A549 (cell line): ENCODE measurements at regions not wholly inside any gene's neighbourhood (a gene's known extent, or its start where the extent isn't known, plus 50 kb on each side); places are given as distances from the start of the nearest gene placed in this dataset.

Experiments
- ATAC-seq, 2 experiments: fragments of 200-7000 bp in 1 of 2; fragments of >200 bp in 1 of 2; cut with Nextera tagmentation in 1 of 2; cut with Tn5 transposase in 1 of 2; 3 replicates each; pipeline versions ENCODE4 v1.8.0 to v1.9.1; 2018 to 2020; ENCODE audit warnings: mild to moderate bottlenecking in 1 of 2, moderate library complexity in 1 of 2
- CTCF ChIA-PET: fragments of 300-600 bp; sonication (Branson Sonifier 250); formaldehyde crosslinking; extraction: SDS; loops from one replicate; lab custom pipeline; 2021; ENCODE audit warnings: antibody characterized with exemption, inconsistent platforms; lab: Yijun Ruan, JAX
- POLR2A ChIA-PET: fragments of 350-600 bp; formaldehyde crosslinking; extraction: SDS; loops from one replicate; lab custom pipeline; 2021; ENCODE audit warnings: antibody characterized with exemption, inconsistent platforms; lab: Yijun Ruan, JAX
- DNase-seq, 2 experiments: peaks; one replicate each; pipeline versions ENCODE4 v3.0.0 to v3.0.0-alpha.2; 2011 to 2016; ENCODE audit warnings: low read depth in 1 of 2, low spot score in 1 of 2
- FAIRE-seq: peaks from 2 replicates; lab custom pipeline; 2011; peaks lifted over from hg19 to GRCh38; lab: Jason Lieb, UNC
- H3K27ac ChIP-seq, 2 experiments: fragments of >200 bp; sonication (Bioruptor Twin); formaldehyde crosslinking; 3 replicates each; pipeline ENCODE4 v1.5.1; 2016 to 2017
- H3K4me1 ChIP-seq: fragments of >200 bp; sonication (Bioruptor Twin); formaldehyde crosslinking; 3 replicates; pipeline ENCODE4 v1.6.1; 2016
- H3K4me2 ChIP-seq: fragments of >200 bp; sonication (Bioruptor Twin); formaldehyde crosslinking; 3 replicates; pipeline ENCODE4 v1.6.1; 2016
- H3K4me3 ChIP-seq: fragments of >200 bp; sonication (Bioruptor Twin); formaldehyde crosslinking; 3 replicates; pipeline ENCODE4 v1.5.1; 2016
- H3K9me3 ChIP-seq: fragments of >200 bp; sonication (Bioruptor Twin); formaldehyde crosslinking; 3 replicates; pipeline ENCODE4 v1.6.1; 2016
- BCL3 ChIP-seq: fragments of >200 bp; sonication (Bioruptor Twin); formaldehyde crosslinking; IDR thresholded peaks from 3 replicates; pipeline ENCODE4 v1.6.1; 2016
- EHMT2 ChIP-seq: fragments of 200-600 bp; sonication (generic); IDR thresholded peaks from 2 replicates; pipeline ENCODE4 v1.6.1; 2016; ENCODE audit warnings: antibody characterized with exemption, low read depth, mild to moderate bottlenecking, moderate library complexity
- GATA3 ChIP-seq: IDR thresholded peaks from 2 replicates; pipeline ENCODE4 v1.6.1; 2012; ENCODE audit warnings: borderline replicate concordance
- HES2 ChIP-seq: fragments of >200 bp; sonication (Bioruptor Twin); formaldehyde crosslinking; IDR thresholded peaks from 2 replicates; pipeline ENCODE4 v1.6.1; 2016
- HMGXB4 ChIP-seq: fragments of 250-450 bp; sonication (Bioruptor Pico); IDR thresholded peaks from 2 replicates; pipeline ENCODE4 v1.5.0; 2021; ENCODE audit warnings: mild to moderate bottlenecking, moderate library complexity, borderline replicate concordance
- HOXB5 ChIP-seq: fragments of 250-450 bp; sonication (Bioruptor Pico); IDR thresholded peaks from 2 replicates; pipeline ENCODE4 v1.5.0; 2020; ENCODE audit warnings: mild to moderate bottlenecking, moderate library complexity
- JUN ChIP-seq, 2 experiments: fragments of >200 bp; sonication (Bioruptor Twin); formaldehyde crosslinking; IDR thresholded peaks; 2 replicates in 1 of 2; 3 replicates in 1 of 2; pipeline ENCODE4 v1.6.1; 2016 to 2017
- KDM5A ChIP-seq: fragments of 200-600 bp; sonication (generic); IDR thresholded peaks from 2 replicates; pipeline ENCODE4 v1.6.1; 2016; ENCODE audit warnings: antibody characterized with exemption, mild to moderate bottlenecking
- MAFK ChIP-seq: fragments of 450-650 bp; IDR thresholded peaks from 2 replicates; pipeline ENCODE4 v1.6.1; 2014; ENCODE audit not compliant: partially characterized antibody
- MAX ChIP-seq: IDR thresholded peaks from 2 replicates; pipeline ENCODE4 v1.6.1; 2012
- MAZ ChIP-seq: fragments of 150-350 bp; IDR thresholded peaks from 2 replicates; pipeline ENCODE4 v1.6.1; 2014; ENCODE audit warnings: antibody characterized with exemption, low read depth, low read length, borderline replicate concordance
- MYC ChIP-seq: IDR thresholded peaks from 2 replicates; pipeline ENCODE4 v1.6.1; 2012; ENCODE audit warnings: mild to moderate bottlenecking, inconsistent platforms, low read length, improper control_type of control experiment, borderline replicate concordance
- NPAS2 ChIP-seq: fragments of 250-450 bp; sonication (Bioruptor Pico); IDR thresholded peaks from 2 replicates; pipeline ENCODE4 v1.8.0; 2022; ENCODE audit warnings: mild to moderate bottlenecking, moderate library complexity, borderline replicate concordance
- NR3C1 ChIP-seq: fragments of >200 bp; sonication (Bioruptor Twin); formaldehyde crosslinking; IDR thresholded peaks from 3 replicates; pipeline ENCODE4 v1.6.1; 2017
- PHF8 ChIP-seq: fragments of 200-600 bp; sonication (generic); IDR thresholded peaks from 2 replicates; pipeline ENCODE4 v1.6.1; 2016; ENCODE audit warnings: low read depth, mild to moderate bottlenecking, antibody characterized with exemption, moderate library complexity, borderline replicate concordance
- POLR2AphosphoS2 ChIP-seq: conservative IDR thresholded peaks from 2 replicates; pipeline ENCODE4 v1.6.1; 2012; ENCODE audit warnings: low read length, improper control_type of control experiment, inconsistent platforms
- WGBS: methylation state at CpG from one replicate; pipeline ENCODE4 v1.1.6; 2017; ENCODE audit errors: missing lambda C conversion rate; 5-methylcytosine and 5-hydroxymethylcytosine counted together

- FAIRE-seq (no peak), DNase-seq (no peak), ATAC-seq (no peak)
- H3K4me2 ChIP-seq: no peak overlapping the region
- H3K4me3 ChIP-seq: no peak overlapping the region
- H3K27ac ChIP-seq: no peak overlapping the region
- H3K4me1 ChIP-seq: no peaks in the 10 kb centered on the region
- no peaks in the 10 kb centered on the region for H3K9me3 ChIP-seq
- POLR2A ChIA-PET: no interaction called here
- TF ChIP-seq MAZ: no peak
- TF ChIP-seq EHMT2: no peak
- TF ChIP-seq HES2: no peak
- no peak for TF ChIP-seq MYC
- no peak for TF ChIP-seq PHF8
- no peak for TF ChIP-seq HMGXB4
- TF ChIP-seq KDM5A: no peak
- WGBS: 5% methylated on average over 2 of the region's 2 CpGs
- CTCF ChIA-PET: interaction anchor here (0.5 to 1.2 kb wide), 2 partner anchors 12 to 24 kb away, joined by 3 read pairs; no protein-coding TSS in a partner anchor
These were observed 390.7 kb upstream of the RGMA start for GRCh38 chr15:93479715-93480114.

- H3K27ac ChIP-seq: no peak overlapping the region
- H3K9me3 ChIP-seq: no peaks in the 10 kb centered on the region
- ChIA-PET CTCF (interaction anchor here (0.5 kb wide), 1 partner anchor 25 kb away, joined by 3 read pairs; no protein-coding TSS in a partner anchor), POLR2A (no interaction called here)
- no peak for FAIRE-seq
- H3K4me3 ChIP-seq: no peak overlapping the region
- TF ChIP-seq NR3C1 (no peak), MAZ (no peak), HOXB5 (no peak), NPAS2 (CRISPR knock-in tag) (no peak)
- no peak overlapping the region for H3K4me2 ChIP-seq
- no peak for DNase-seq
- no peak for ATAC-seq
- WGBS: 2% methylated on average over 5 of the region's 5 CpGs
- H3K4me1 ChIP-seq: no peaks in the 10 kb centered on the region
These were observed 389.9 kb upstream of the RGMA start for GRCh38 chr15:93478947-93479346.

GRCh38 chr15:93477721-93478120 is 388.7 kb upstream of the RGMA start:
- TF ChIP-seq HMGXB4 (no peak), POLR2AphosphoS2 (no peak), GATA3 (no peak), MAX (no peak), MAFK (no peak), JUN (IDR thresholded peaks at IDR 0.05) (no peak), MAZ (no peak), BCL3 (no peak)
- TF ChIP-seq, all 56 proteins: peak for 0
- FAIRE-seq (no peak), ATAC-seq (no peak), DNase-seq (no peak)
- Histone ChIP-seq H3K9me3 (no peaks in the 10 kb centered on the region), H3K27ac (no peak overlapping the region), H3K4me1 (no peaks in the 10 kb centered on the region), H3K4me2 (no peak overlapping the region), H3K4me3 (no peak overlapping the region)
- ChIA-PET POLR2A (no interaction called here), CTCF (no interaction called here)
- 3% methylated on average over 4 of the region's 4 CpGs for WGBS
